SK-N-SH (cell line): ENCODE measurements at regions not wholly inside any gene's neighbourhood (a gene's known extent, or its start where the extent isn't known, plus 50 kb on each side); places are given as distances from the start of the nearest gene placed in this dataset.

ENCODE experiments used
- CTCF ChIA-PET: fragments of 300-600, 350-600 bp; formaldehyde crosslinking; extraction: SDS; loops from one replicate; lab custom pipeline; 2021; lab: Yijun Ruan, JAX
- POLR2A ChIA-PET: fragments of 350-600 bp; sonication (Branson Sonifier 250); formaldehyde crosslinking; extraction: SDS; loops from one replicate; lab custom pipeline; 2020; ENCODE audit warnings: antibody characterized with exemption, inconsistent platforms; lab: Yijun Ruan, JAX
- DNase-seq: peaks from one replicate; pipeline ENCODE4 v3.0.0; 2012
- H2AFZ ChIP-seq: fragments of 200-600 bp; sonication (generic); 2 replicates; pipeline ENCODE4 v1.8.1; 2016; ENCODE audit warnings: antibody characterized with exemption, mild to moderate bottlenecking, low read depth
- H3F3A ChIP-seq: fragments of 200-600 bp; sonication (generic); replicated peaks from 2 replicates; pipeline ENCODE3; 2016; ENCODE audit warnings: antibody characterized with exemption, mild to moderate bottlenecking; ENCODE audit not compliant: insufficient read depth
- H3K27ac ChIP-seq, 2 experiments: fragments of 200-500 bp in 1 of 2; fragments of 200-600 bp in 1 of 2; sonication (Bioruptor generic) in 1 of 2; sonication (generic), shearing (Covaris generic) in 1 of 2; 2 replicates each; pipeline versions ENCODE4 v1.5.1 to v1.6.1; 2014 to 2016; ENCODE audit warnings: low read depth in 2 of 2, inconsistent platforms in 1 of 2, low read length in 1 of 2, mild to moderate bottlenecking in 1 of 2, mixed read lengths in 1 of 2
- H3K27me3 ChIP-seq: fragments of 200-600 bp; sonication (generic), shearing (Covaris generic); 2 replicates; pipeline ENCODE4 v1.6.1; 2016; ENCODE audit warnings: mixed run types; ENCODE audit not compliant: insufficient read depth
- H3K36me3 ChIP-seq, 2 experiments: fragments of 200-500 bp in 1 of 2; fragments of 200-600 bp in 1 of 2; sonication (Bioruptor generic) in 1 of 2; sonication (generic) in 1 of 2; replicated peaks in 1 of 2; 2 replicates each; pipeline versions ENCODE3 to v1.5.1; 2014 to 2016; ENCODE audit warnings: low read length in 1 of 2, mild to moderate bottlenecking in 1 of 2; ENCODE audit not compliant: insufficient read depth in 2 of 2, control insufficient read depth in 1 of 2
- H3K4me1 ChIP-seq, 2 experiments: fragments of 200-500 bp in 1 of 2; fragments of 200-600 bp in 1 of 2; sonication (Bioruptor generic) in 1 of 2; sonication (generic), shearing (Covaris generic) in 1 of 2; 2 replicates each; pipeline versions ENCODE4 v1.5.1 to v1.6.1; 2014 to 2016; ENCODE audit warnings: low read depth in 1 of 2, low read length in 1 of 2, mixed run types in 1 of 2; ENCODE audit not compliant: insufficient read depth in 2 of 2, control insufficient read depth in 1 of 2
- H3K4me2 ChIP-seq: fragments of 200-600 bp; sonication (generic), shearing (Covaris generic); 2 replicates; pipeline ENCODE4 v1.6.1; 2017; ENCODE audit warnings: mixed run types
- H3K4me3 ChIP-seq, 2 experiments: fragments of 200-500 bp in 1 of 2; fragments of 200-600 bp in 1 of 2; sonication (Bioruptor generic) in 1 of 2; sonication (generic), shearing (Covaris generic) in 1 of 2; 2 replicates each; pipeline versions ENCODE4 v1.5.1 to v1.8.1; 2014 to 2016; ENCODE audit warnings: low read depth in 2 of 2, inconsistent platforms in 1 of 2, low read length in 1 of 2, mild to moderate bottlenecking in 1 of 2, mixed read lengths in 1 of 2, moderate library complexity in 1 of 2
- H3K79me2 ChIP-seq: fragments of 200-600 bp; sonication (generic); 2 replicates; pipeline ENCODE4 v1.8.1; 2017; ENCODE audit warnings: mild to moderate bottlenecking; ENCODE audit not compliant: insufficient read depth
- H3K9ac ChIP-seq: fragments of 200-600 bp; sonication (generic); 2 replicates; pipeline ENCODE4 v1.6.1; 2017; ENCODE audit warnings: mixed run types
- H3K9me2 ChIP-seq: fragments of 200-600 bp; sonication (generic); 2 replicates; pipeline ENCODE4 v1.6.1; 2017; ENCODE audit warnings: mixed run types
- H3K9me3 ChIP-seq: fragments of 200-600 bp; sonication (generic); 2 replicates; pipeline ENCODE4 v1.6.1; 2017; ENCODE audit warnings: mixed run types, mild to moderate bottlenecking, moderate library complexity
- H4K20me1 ChIP-seq: fragments of 200-600 bp; sonication (generic); 2 replicates; pipeline ENCODE4 v1.6.1; 2017; ENCODE audit warnings: mild to moderate bottlenecking, mixed run types; ENCODE audit not compliant: insufficient read depth
- CHD2 ChIP-seq: fragments of 150-350 bp; IDR thresholded peaks from 2 replicates; pipeline ENCODE4 v1.6.1; 2018; ENCODE audit warnings: low read length; ENCODE audit not compliant: partially characterized antibody
- CTCF ChIP-seq: fragments of 200-600 bp; sonication (generic); IDR thresholded peaks from 2 replicates; pipeline ENCODE4 v1.6.1; 2017; ENCODE audit warnings: antibody characterized with exemption, mild to moderate bottlenecking, moderate library complexity
- IRF3 ChIP-seq: fragments of 150-350 bp; IDR thresholded peaks from 2 replicates; pipeline ENCODE4 v1.6.1; 2016; ENCODE audit warnings: mild to moderate bottlenecking, low read depth, low read length
- MEF2A ChIP-seq: IDR thresholded peaks from 2 replicates; pipeline ENCODE4 v1.4.0; 2012; ENCODE audit warnings: low read depth, borderline replicate concordance
- NFIC ChIP-seq: IDR thresholded peaks from 2 replicates; pipeline ENCODE4 v1.4.0; 2012; ENCODE audit warnings: borderline replicate concordance
- NRF1 ChIP-seq: IDR thresholded peaks from 2 replicates; pipeline ENCODE4 v1.6.1; 2012; ENCODE audit warnings: low read depth, mild to moderate bottlenecking, low read length
- RCOR1 ChIP-seq: fragments of 150-350 bp; IDR thresholded peaks from 2 replicates; pipeline ENCODE4 v1.6.1; 2017; ENCODE audit warnings: antibody characterized with exemption, low read length
- RXRA ChIP-seq: IDR thresholded peaks from 2 replicates; pipeline ENCODE4 v1.4.0; 2012; ENCODE audit warnings: low read depth, mild to moderate bottlenecking, borderline replicate concordance
- TAF1 ChIP-seq: IDR thresholded peaks from 2 replicates; pipeline ENCODE4 v1.6.1; 2012; ENCODE audit warnings: low read depth, mild to moderate bottlenecking, low read length, moderate library complexity, borderline replicate concordance
- TEAD4 ChIP-seq: IDR thresholded peaks from 2 replicates; pipeline ENCODE4 v1.4.0; 2012; ENCODE audit warnings: mild to moderate bottlenecking, borderline replicate concordance; ENCODE audit not compliant: insufficient read depth
- WGBS: methylation state at CpG from one replicate; pipeline ENCODE4 v1.1.6; 2017; ENCODE audit warnings: low lambda C conversion rate; 5-methylcytosine and 5-hydroxymethylcytosine counted together
- TF ChIP-seq, protein P1 (sequence below): IDR thresholded peaks from 2 replicates; pipeline ENCODE4 v1.4.0; 2012; ENCODE audit warnings: low read depth
- TF ChIP-seq, protein P2 (sequence below): IDR thresholded peaks from 2 replicates; pipeline ENCODE4; 2012

- TF ChIP-seq, protein P1, sequence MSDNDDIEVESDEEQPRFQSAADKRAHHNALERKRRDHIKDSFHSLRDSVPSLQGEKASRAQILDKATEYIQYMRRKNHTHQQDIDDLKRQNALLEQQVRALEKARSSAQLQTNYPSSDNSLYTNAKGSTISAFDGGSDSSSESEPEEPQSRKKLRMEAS: no peak
- TF ChIP-seq MEF2A (no peak), CHD2 (no peak)
- TF ChIP-seq, all 33 proteins: peak for 0
Observed at GRCh38 chr16:8203101-8203500, 387.2 kb downstream of the TMEM114 start (continued).

GRCh38 chr16:8200839-8201238 is 389.5 kb downstream of the TMEM114 start:
- Histone ChIP-seq H3K27me3 (no peaks in the 10 kb centered on the region), H3K27ac (no peak overlapping the region), H3K4me1 (no peaks in the 10 kb centered on the region), H3K9me2 (no peaks in the 10 kb centered on the region), H2AFZ (no peak overlapping the region), H4K20me1 (no peaks in the 10 kb centered on the region), H3K9me3 (no peaks in the 10 kb centered on the region), H3K9ac (no peak overlapping the region)
- ChIA-PET CTCF (no interaction called here), POLR2A (no interaction called here)
- no peak for DNase-seq
- 8% methylated on average over 2 of the region's 2 CpGs for WGBS
- TF ChIP-seq RXRA (no peak), TEAD4 (no peak), NRF1 (no peak)
- TF ChIP-seq, all 33 proteins: peak for 0
- Histone ChIP-seq H3K4me2 (no peak overlapping the region), H3K4me3 (no peak overlapping the region), H3F3A (no peaks in the 10 kb centered on the region), H3K36me3 (no peaks in the 10 kb centered on the region), H3K79me2 (no peaks in the 10 kb centered on the region)

DNA sequence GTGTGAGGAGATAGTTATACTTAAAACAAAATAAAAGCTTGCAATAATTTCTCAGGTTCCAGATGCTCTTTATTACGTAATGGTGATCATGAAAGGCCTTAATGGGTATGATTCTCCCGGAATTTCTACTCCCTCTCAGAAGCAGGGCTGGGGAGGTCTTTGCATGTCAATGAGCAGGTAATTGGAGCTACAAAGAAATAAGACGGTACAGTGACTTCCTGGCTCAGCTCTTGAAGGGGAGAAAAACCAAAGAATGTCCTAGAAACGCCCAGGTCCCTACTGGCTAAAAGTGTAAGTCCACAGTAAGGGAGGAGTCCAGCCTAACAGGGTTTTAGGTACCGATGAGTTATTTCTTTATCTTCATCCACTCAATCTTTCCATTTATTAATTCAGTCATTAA is 390.9 kb downstream of the TMEM114 start:
- H3K36me3 ChIP-seq: no peaks in the 10 kb centered on the region
- no peak for TF ChIP-seq IRF3
- TF ChIP-seq RXRA: no peak
- TF ChIP-seq NFIC: no peak
- no peak for TF ChIP-seq CTCF
- TF ChIP-seq RCOR1: no peak
- TF ChIP-seq, protein P2, sequence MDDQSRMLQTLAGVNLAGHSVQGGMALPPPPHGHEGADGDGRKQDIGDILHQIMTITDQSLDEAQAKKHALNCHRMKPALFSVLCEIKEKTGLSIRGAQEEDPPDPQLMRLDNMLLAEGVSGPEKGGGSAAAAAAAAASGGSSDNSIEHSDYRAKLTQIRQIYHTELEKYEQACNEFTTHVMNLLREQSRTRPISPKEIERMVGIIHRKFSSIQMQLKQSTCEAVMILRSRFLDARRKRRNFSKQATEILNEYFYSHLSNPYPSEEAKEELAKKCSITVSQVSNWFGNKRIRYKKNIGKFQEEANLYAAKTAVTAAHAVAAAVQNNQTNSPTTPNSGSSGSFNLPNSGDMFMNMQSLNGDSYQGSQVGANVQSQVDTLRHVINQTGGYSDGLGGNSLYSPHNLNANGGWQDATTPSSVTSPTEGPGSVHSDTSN: no peak
- no peak for TF ChIP-seq TAF1
- CTCF ChIA-PET: no interaction called here

More for the DNA sequence above, 390.9 kb downstream of the TMEM114 start:
- no peak for DNase-seq
- Histone ChIP-seq H3K79me2 (no peaks in the 10 kb centered on the region), H3K9me3 (no peaks in the 10 kb centered on the region), H3K9me2 (no peaks in the 10 kb centered on the region), H3K27me3 (no peaks in the 10 kb centered on the region), H3F3A (no peaks in the 10 kb centered on the region), H3K9ac (no peak overlapping the region), H3K4me1 (no peaks in the 10 kb centered on the region), H3K4me3 (no peak overlapping the region), H3K27ac (no peak overlapping the region), H4K20me1 (no peaks in the 10 kb centered on the region), H3K4me2 (no peak overlapping the region), H2AFZ (no peak overlapping the region)
- WGBS: 10% methylated on average over 5 of the region's 5 CpGs
- POLR2A ChIA-PET: no interaction called here
